H9 (cell line): ENCODE measurements at regions not wholly inside any gene's neighbourhood (a gene's known extent, or its start where the extent isn't known, plus 50 kb on each side); places are given as distances from the start of the nearest gene placed in this dataset.

Experiments
- DNase-seq: peaks from one replicate; pipeline ENCODE4 v3.0.0-alpha.2; 2017
- H2AFZ ChIP-seq: one replicate; pipeline ENCODE4 v1.6.1; 2013; ENCODE audit warnings: mild to moderate bottlenecking, low read length, control low read depth, moderate library complexity
- H2AK5ac ChIP-seq: 2 replicates; pipeline ENCODE4 v1.6.1; 2013; ENCODE audit warnings: low read length, control low read depth, mixed read lengths; ENCODE audit not compliant: insufficient read length
- H2BK120ac ChIP-seq: one replicate; pipeline ENCODE4 v1.6.1; 2013; ENCODE audit warnings: low read depth, mild to moderate bottlenecking, low read length, control low read depth, inconsistent platforms; ENCODE audit not compliant: poor library complexity, severe bottlenecking
- H2BK12ac ChIP-seq: 2 replicates; pipeline ENCODE4 v1.6.1; 2013; ENCODE audit warnings: low read length, control low read depth, mixed read lengths, low read depth; ENCODE audit not compliant: insufficient read length
- H2BK15ac ChIP-seq: 2 replicates; pipeline ENCODE4 v1.6.1; 2013; ENCODE audit warnings: low read depth, low read length, control low read depth
- H2BK20ac ChIP-seq: one replicate; pipeline ENCODE4 v1.6.1; 2013; ENCODE audit warnings: low read depth, mild to moderate bottlenecking, low read length, control low read depth, inconsistent platforms; ENCODE audit not compliant: poor library complexity, severe bottlenecking
- H2BK5ac ChIP-seq: 2 replicates; pipeline ENCODE4 v1.6.1; 2013; ENCODE audit warnings: low read length, control low read depth, mixed read lengths; ENCODE audit not compliant: insufficient read length
- H3K14ac ChIP-seq: 2 replicates; pipeline ENCODE4 v1.6.1; 2013; ENCODE audit warnings: low read length, control low read depth; ENCODE audit not compliant: insufficient read depth
- H3K18ac ChIP-seq: 2 replicates; pipeline ENCODE4 v1.6.1; 2013; ENCODE audit warnings: low read depth, mild to moderate bottlenecking, mixed read lengths, low read length, control low read depth; ENCODE audit not compliant: insufficient read length
- H3K23ac ChIP-seq: 2 replicates; pipeline ENCODE4 v1.6.1; 2013; ENCODE audit warnings: low read length, control low read depth, mixed read lengths, low read depth; ENCODE audit not compliant: insufficient read length
- H3K23me2 ChIP-seq: 2 replicates; pipeline ENCODE4 v1.6.1; 2013; ENCODE audit warnings: low read depth, mild to moderate bottlenecking, mixed read lengths, low read length, control low read depth; ENCODE audit not compliant: insufficient read length, poor library complexity, severe bottlenecking
- H3K27ac ChIP-seq: 2 replicates; pipeline ENCODE4 v1.5.1; 2013; ENCODE audit warnings: low read length, control low read depth, mixed read lengths, low read depth; ENCODE audit not compliant: insufficient read length
- H3K27me3 ChIP-seq: 2 replicates; pipeline ENCODE4 v1.6.1; 2013; ENCODE audit warnings: low read length, control low read depth, inconsistent platforms; ENCODE audit not compliant: insufficient read depth
- H3K4ac ChIP-seq: 2 replicates; pipeline ENCODE4 v1.6.1; 2013; ENCODE audit warnings: low read depth, mild to moderate bottlenecking, control low read depth, inconsistent platforms, low read length, moderate library complexity
- H3K4me1 ChIP-seq: 2 replicates; pipeline ENCODE4 v1.6.1; 2013; ENCODE audit warnings: low read length, control low read depth, inconsistent platforms; ENCODE audit not compliant: insufficient read depth
- H3K4me2 ChIP-seq: 2 replicates; pipeline ENCODE4 v1.6.1; 2013; ENCODE audit warnings: low read length, control low read depth, mixed read lengths; ENCODE audit not compliant: insufficient read length, insufficient read depth
- H3K56ac ChIP-seq: 2 replicates; pipeline ENCODE4 v1.6.1; 2013; ENCODE audit warnings: low read depth, mild to moderate bottlenecking, mixed read lengths, low read length, control low read depth; ENCODE audit not compliant: insufficient read length
- H3K79me1 ChIP-seq: 2 replicates; pipeline ENCODE4 v1.6.1; 2013; ENCODE audit warnings: low read depth, mild to moderate bottlenecking, moderate library complexity, low read length, control low read depth, inconsistent platforms; ENCODE audit not compliant: insufficient read depth, poor library complexity, severe bottlenecking
- H3K79me2 ChIP-seq: 2 replicates; pipeline ENCODE4 v1.6.1; 2013; ENCODE audit warnings: low read length, control low read depth, inconsistent platforms; ENCODE audit not compliant: insufficient read depth
- H3K9ac ChIP-seq: 2 replicates; pipeline ENCODE4 v1.6.1; 2013; ENCODE audit warnings: low read length, control low read depth, mixed read lengths; ENCODE audit not compliant: insufficient read length; ENCODE audit errors: extremely low read depth
- H3K9me3 ChIP-seq: one replicate; pipeline ENCODE4 v1.6.1; 2013; ENCODE audit warnings: low read depth, low read length, inconsistent platforms; ENCODE audit not compliant: control insufficient read depth
- H3T11ph ChIP-seq: one replicate; pipeline ENCODE4 v1.6.1; 2013; ENCODE audit warnings: mild to moderate bottlenecking, low read length, control low read depth, inconsistent platforms
- H4K20me1 ChIP-seq: one replicate; pipeline ENCODE4 v1.6.1; 2013; ENCODE audit not compliant: control insufficient read depth, insufficient read length, insufficient read depth
- H4K5ac ChIP-seq: 2 replicates; pipeline ENCODE4 v1.6.1; 2013; ENCODE audit warnings: low read depth, mild to moderate bottlenecking, mixed read lengths, low read length, control low read depth; ENCODE audit not compliant: insufficient read length
- H4K8ac ChIP-seq: replicated peaks from 2 replicates; pipeline ENCODE4 v1.6.1; 2013; ENCODE audit warnings: low read length, control low read depth, mixed read lengths, low read depth; ENCODE audit not compliant: insufficient read length
- H4K91ac ChIP-seq: 2 replicates; pipeline ENCODE4 v1.6.1; 2013; ENCODE audit warnings: low read depth, mild to moderate bottlenecking, moderate library complexity, mixed read lengths, low read length, control low read depth; ENCODE audit not compliant: insufficient read length
- H3K27ac Mint-ChIP-seq, 3 experiments: 2 replicates in 2 of 3; 3 replicates in 1 of 3; pipeline ENCODE4 v1.8.0; 2020 to 2021; ENCODE audit warnings: mixed read lengths in 3 of 3, mild to moderate bottlenecking in 1 of 3, moderate library complexity in 1 of 3
- H3K27me3 Mint-ChIP-seq: 2 replicates; pipeline ENCODE4 v1.8.0; 2021; ENCODE audit warnings: low read depth, mild to moderate bottlenecking, moderate library complexity, mixed read lengths
- H3K36me3 Mint-ChIP-seq, 3 experiments: 2 replicates in 2 of 3; 3 replicates in 1 of 3; pipeline ENCODE4 v1.8.0; 2020 to 2021; ENCODE audit warnings: low read depth in 3 of 3, mixed read lengths in 3 of 3; ENCODE audit not compliant: insufficient read depth in 1 of 3
- H3K4me1 Mint-ChIP-seq, 2 experiments: 2 replicates each; pipeline ENCODE4 v1.8.0; 2020; ENCODE audit warnings: mixed read lengths in 2 of 2
- H3K4me3 Mint-ChIP-seq, 2 experiments: 2 replicates in 1 of 2; 3 replicates in 1 of 2; pipeline ENCODE4 v1.8.0; 2020 to 2021; ENCODE audit warnings: mild to moderate bottlenecking in 2 of 2, mixed read lengths in 2 of 2, moderate library complexity in 1 of 2
- H3K9me3 Mint-ChIP-seq, 2 experiments: 2 replicates in 1 of 2; 3 replicates in 1 of 2; pipeline ENCODE4 v1.8.0; 2020; ENCODE audit warnings: mild to moderate bottlenecking in 2 of 2, mixed read lengths in 2 of 2, moderate library complexity in 1 of 2
- WGBS: extraction: QIAGEN DNeasy Blood & Tissue Kit; methylation state at CpG from one replicate; pipeline ENCODE4 v1.1.7; 2013; ENCODE audit warnings: missing lambda C conversion rate, low lambda C conversion rate, mixed read lengths; ENCODE audit not compliant: insufficient read length; ENCODE audit errors: extremely low coverage; 5-methylcytosine and 5-hydroxymethylcytosine counted together
- TF ChIP-seq, protein P1 (sequence below): fragments of 200-600 bp; sonication (generic); conservative IDR thresholded peaks from 3 replicates; pipeline ENCODE4 v1.8.0; 2021; ENCODE audit warnings: antibody characterized with exemption, mild to moderate bottlenecking

DNA sequence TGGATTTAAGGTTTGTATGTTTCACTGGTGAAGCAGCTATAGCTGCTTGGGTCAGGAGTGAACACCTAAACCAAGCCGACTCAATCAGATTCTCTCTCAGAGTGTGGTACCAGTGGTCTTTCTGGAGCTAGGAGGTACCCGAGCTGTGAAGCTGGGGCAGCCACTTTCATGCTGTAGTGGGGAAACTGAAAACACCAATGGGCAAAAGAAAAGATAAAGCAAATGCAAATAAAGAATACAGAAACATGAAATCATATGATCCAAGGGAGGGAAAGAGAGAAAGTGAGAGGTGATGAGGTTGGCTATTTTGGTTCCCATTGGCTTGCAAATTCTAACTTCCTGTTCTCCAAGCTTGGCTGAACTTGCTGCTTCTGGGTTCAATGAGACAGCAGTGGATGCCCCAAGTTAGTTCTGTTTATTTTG lies 212.3 kb upstream of the CFAP20DC start:
- Mint-ChIP-seq H3K27me3 (peaks cover 2% of the 10 kb centered on the region; the same call in 1 of the 2 replicates), H3K27ac (no peak overlapping the region), H3K36me3 (peaks cover 0 to 7% (median 1%) of the 10 kb centered on the region in 3 experiments; a peak in 3 of 7 replicates), H3K4me1 (peaks cover 0 to 5% of the 10 kb centered on the region in 2 experiments; a peak in 2 of 4 replicates), H3K9me3 (peaks cover 4 to 5% of the 10 kb centered on the region in 2 experiments; a peak in 4 of 5 replicates), H3K4me3 (no peak overlapping the region)
- H3K79me2 ChIP-seq, result no peaks in the 10 kb centered on the region
- TF ChIP-seq, protein P1, sequence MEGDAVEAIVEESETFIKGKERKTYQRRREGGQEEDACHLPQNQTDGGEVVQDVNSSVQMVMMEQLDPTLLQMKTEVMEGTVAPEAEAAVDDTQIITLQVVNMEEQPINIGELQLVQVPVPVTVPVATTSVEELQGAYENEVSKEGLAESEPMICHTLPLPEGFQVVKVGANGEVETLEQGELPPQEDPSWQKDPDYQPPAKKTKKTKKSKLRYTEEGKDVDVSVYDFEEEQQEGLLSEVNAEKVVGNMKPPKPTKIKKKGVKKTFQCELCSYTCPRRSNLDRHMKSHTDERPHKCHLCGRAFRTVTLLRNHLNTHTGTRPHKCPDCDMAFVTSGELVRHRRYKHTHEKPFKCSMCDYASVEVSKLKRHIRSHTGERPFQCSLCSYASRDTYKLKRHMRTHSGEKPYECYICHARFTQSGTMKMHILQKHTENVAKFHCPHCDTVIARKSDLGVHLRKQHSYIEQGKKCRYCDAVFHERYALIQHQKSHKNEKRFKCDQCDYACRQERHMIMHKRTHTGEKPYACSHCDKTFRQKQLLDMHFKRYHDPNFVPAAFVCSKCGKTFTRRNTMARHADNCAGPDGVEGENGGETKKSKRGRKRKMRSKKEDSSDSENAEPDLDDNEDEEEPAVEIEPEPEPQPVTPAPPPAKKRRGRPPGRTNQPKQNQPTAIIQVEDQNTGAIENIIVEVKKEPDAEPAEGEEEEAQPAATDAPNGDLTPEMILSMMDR, result no peak
- H4K20me1 ChIP-seq, result no peaks in the 10 kb centered on the region
- H2BK15ac ChIP-seq, result no peak overlapping the region
- H4K8ac ChIP-seq, result no peak overlapping the region
- no peak overlapping the region for H2BK12ac ChIP-seq
- WGBS, result no CpG with 5 or more reads among the region's 2 CpGs
- H3K9ac ChIP-seq, result no peak overlapping the region
- H2AFZ ChIP-seq, result no peak overlapping the region
- no peak overlapping the region for H2BK5ac ChIP-seq
- no peak overlapping the region for H3K27ac ChIP-seq
- H3K4me1 ChIP-seq, result no peaks in the 10 kb centered on the region
- no peak overlapping the region for H2BK20ac ChIP-seq
- no peak overlapping the region for H4K91ac ChIP-seq
- H3K56ac ChIP-seq, result no peak overlapping the region
- H3K27me3 ChIP-seq, result no peaks in the 10 kb centered on the region
- no peak overlapping the region for H3K23ac ChIP-seq
- DNase-seq, result no peak
- H2AK5ac ChIP-seq, result no peak overlapping the region
- H3K79me1 ChIP-seq, result no peaks in the 10 kb centered on the region
- no peak overlapping the region for H3K4me2 ChIP-seq
- no peak overlapping the region for H3K4ac ChIP-seq
- no peaks in the 10 kb centered on the region for H3K9me3 ChIP-seq
- no peak overlapping the region for H3T11ph ChIP-seq
- H3K14ac ChIP-seq, result no peak overlapping the region
- no peak overlapping the region for H4K5ac ChIP-seq
- H3K23me2 ChIP-seq, result no peaks in the 10 kb centered on the region
- H2BK120ac ChIP-seq, result no peak overlapping the region
- H3K18ac ChIP-seq, result no peak overlapping the region
